ELR (cell line): ENCODE measurements at regions not wholly inside any gene's neighbourhood (a gene's known extent, or its start where the extent isn't known, plus 50 kb on each side); places are given as distances from the start of the nearest gene placed in this dataset.
A peak's percentile ranks its signal among the peaks of the same experiment; 100 is the strongest.

ENCODE experiments used
- DNase-seq: peaks from one replicate; pipeline ENCODE4 v3.0.0-alpha.2; 2015; ENCODE audit warnings: low read depth

DNA sequence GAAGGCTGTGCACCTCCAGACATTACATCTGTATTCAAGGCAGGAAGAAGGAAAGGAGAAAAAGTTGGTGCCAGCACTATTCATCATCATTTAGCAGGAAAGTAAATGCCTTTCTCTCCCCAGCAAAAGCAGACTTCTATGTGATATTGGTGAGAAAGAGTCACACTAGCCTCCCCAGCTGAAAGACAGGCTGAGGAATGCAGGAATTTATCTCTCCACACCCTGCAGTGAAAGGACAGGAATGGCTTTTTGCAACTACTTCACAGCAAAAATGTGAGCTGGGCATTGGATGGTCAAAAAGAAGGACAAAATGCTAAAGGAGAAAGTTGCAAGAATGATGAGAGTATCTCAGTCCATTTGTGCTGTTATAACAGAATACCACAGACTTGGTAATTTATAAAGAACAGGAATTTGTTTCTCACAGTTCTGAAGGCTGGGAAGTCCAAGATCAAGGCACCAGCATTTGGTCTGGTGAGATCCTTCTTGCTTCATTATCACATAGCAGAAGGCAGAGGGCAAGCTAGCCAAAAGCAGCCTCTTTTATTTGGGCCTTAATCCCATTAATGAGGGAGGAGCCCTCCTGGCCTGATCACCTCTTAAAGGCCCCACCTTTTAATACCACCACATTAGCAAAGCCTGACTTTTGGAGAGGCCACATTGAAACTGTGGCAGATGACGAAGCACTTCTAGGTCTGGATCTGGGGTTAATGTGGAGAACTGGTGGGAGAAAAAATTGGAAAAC lies 388.1 kb upstream of the SLC14A2 start:
- DNase-seq: no peak

DNA sequence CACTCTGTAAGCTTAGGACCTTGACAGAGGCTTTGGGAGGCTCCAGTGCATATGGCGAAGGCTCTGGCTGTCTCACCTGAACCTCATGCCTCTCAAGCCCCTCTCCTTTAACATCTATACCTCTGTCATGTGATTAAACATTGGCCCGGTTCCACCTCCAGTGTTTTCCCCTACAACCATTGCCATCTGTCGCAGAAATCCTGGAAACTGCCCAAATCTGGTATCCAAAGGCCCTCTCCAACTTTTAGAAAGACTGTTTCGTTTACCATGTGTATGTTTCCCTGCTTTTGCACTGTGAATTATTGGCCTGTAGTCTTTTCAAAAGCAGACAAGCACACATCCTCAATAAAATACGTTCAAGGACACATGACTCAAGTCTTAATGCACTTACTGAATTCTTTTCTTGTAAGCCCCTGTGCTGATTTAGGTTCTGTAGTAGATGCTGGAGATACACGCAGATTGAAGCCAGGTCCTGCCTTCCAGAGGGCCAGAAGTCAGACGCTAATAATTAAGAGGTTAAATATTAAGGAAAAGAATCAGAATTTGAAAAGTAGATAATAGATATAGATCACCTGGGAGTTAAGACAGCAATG lies 386.4 kb upstream of the SLC14A2 start:
- DNase-seq: no peak

DNA sequence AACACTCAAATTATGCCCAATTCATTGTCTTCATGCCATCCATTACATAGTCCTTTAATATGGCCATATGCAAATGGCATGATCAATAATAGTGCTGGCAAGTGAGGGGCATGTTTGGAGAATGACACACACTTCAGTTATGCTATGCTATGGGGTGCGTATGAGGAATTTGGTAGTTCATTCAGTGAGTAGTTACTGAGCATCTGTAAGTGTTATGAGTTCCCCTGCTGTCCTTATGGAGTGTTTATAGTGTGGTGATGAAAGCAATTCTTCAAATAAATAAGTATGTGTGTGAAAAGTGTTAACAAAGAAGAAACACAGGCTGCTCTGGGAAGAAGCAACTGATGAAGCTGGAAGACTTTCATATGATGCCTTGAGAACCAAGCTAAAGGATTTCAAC lies 383.7 kb upstream of the SLC14A2 start:
- DNase-seq: no peak

DNA sequence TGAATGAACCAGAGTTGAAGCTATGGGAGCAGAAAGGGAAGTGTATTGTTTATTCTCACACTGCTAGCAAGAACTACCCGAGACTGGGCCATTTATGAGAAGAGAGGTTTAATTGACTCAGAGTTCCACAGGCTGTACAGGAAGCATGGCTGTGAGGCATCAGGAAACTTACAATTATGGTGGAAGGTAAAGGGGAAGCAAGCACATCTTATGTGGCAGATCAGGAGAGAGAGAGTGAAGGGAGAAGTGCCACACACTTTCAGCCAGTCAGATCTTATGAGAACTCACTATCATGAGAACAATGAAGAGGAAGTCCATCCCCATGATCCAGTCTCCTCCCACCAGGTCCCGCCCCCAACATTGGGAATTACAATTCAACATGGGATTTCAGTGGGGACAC lies 383.2 kb upstream of the SLC14A2 start:
- no peak for DNase-seq

DNA sequence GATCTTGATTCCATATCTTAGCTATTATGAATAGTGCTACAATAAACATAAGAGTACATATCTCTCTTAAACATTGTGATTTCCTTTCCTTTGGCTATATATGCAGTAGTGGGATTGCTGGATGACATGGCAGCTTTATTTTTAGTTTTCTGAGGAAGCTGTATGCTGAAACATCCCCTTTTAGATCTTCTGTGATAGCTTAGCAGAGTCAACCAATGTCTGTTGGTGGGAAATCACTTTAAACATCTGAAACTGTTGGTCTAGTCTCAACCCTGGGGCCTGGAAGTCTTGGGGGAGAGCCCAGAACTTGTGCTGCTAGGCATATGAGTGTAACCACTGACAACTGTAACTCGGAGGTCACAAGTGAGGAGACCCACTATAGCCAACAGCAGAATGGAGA lies 378.6 kb upstream of the SLC14A2 start:
- no peak for DNase-seq

DNA sequence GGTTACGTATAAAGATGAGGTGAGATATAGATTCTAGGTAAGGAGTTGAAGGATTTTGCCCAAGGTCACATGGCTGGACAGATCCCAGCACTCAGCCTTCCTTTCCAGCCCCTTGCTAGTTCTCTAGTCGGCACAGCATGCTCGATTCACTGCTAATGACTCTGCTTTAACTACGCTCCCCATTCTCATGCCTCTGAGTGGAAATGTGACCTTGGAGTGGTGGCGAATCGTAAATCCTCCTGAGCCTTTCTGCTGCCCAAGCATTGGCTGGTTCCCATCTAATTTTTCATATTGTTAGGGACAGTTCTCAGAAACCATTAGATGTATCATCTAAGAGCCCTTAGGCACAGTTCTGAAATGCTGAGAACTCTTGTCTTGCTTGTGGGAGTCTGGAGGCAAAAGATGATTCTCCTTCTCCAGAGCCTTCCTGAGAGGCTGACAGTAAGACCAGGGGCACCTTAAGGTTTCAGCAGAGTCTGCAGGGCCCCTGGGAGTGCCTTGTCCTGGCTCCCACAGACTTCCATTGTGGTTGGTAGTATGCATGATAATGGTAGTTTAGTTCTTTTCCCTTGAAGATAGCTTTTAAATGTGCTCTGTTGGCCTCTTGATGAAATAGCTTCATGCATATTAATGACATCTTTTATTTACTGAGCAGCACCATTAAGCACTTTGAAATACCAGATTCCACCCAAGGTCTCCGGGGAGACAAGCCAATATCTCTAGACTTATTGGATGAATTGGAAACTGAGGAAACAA lies 377.8 kb upstream of the SLC14A2 start:
- DNase-seq: no peak

DNA sequence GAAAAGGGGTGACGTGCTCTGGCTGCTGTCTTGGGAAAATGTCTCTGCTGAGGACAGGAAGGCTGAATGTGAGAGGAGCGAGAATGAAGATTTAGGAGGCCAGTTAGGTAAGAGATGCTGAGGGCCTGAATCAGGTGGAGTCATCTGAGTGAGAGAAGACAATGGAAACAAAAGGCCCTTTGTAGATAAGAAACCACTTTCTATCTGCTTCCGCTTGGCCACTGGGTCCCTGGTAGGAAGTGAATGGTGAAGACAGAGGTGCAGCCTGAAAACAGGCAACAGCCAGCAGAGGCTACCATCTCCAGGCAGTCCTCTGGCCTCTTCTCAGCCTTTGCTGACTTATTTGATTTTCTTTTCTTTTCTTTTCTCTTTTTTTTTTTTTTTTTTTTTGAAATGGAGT lies 374.0 kb upstream of the SLC14A2 start:
- DNase-seq: no peak

DNA sequence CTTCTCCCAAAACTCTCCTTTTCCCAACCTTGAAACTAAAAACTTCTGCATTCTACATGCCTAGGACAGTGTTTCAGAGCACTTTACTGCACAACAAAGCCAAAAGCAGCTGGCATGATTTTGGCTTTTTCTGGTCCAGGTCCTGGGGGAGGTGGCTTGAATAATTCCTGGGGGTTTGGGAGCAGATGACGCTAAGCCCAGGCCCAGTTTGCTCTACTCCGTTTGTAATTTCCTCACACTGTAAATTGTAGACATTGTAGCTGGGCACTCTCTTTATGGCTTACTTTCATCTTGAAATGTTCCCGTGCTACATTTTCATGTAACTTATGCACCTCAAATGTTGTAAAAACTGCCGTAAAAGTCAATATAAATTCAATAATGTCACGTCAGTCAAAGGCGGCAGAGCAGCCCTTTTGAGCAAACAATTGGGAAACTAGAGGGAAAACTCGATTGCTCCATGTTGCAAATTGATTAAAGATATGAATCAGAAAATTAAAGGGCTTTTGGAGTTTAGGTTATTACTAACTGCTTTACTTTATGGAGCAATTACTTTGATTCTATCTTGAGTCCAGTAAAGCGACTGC lies 373.2 kb upstream of the SLC14A2 start:
- no peak for DNase-seq

DNA sequence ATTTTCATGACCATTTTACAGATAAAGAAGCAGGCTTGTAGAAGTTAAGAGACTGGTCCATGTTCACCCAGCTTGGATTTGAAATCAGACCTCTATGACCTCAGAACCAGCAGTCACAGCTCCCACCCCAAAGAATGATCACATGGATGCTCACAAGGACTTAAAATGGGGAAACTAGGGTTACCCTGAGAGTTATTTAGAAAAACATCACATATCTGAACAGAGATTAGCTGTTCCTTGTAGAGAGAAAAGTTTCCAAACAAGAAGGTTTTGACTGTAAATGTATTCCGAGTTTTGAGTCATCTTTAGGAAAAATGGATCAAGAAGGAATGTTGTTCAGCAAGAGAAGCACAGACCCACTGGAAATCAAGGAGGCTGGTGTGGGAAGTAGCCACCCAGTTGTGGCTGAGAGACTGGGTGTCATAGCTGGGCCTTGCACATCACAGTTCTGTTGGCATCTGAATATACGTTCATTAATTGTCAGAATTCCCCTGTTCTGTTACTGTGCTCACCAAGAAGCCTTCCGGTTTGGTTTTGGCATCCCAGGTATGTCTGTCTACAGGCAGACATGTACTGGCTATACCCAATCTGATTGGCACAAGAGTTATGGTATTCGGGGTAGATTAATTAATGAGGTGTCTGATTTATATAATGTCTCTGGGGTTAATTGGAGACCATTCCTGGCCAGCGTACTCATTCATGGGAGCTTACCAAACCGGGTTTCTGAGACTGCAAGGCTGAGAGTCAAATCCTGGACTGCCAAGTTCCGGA lies 371.8 kb upstream of the SLC14A2 start:
- no peak for DNase-seq

DNA sequence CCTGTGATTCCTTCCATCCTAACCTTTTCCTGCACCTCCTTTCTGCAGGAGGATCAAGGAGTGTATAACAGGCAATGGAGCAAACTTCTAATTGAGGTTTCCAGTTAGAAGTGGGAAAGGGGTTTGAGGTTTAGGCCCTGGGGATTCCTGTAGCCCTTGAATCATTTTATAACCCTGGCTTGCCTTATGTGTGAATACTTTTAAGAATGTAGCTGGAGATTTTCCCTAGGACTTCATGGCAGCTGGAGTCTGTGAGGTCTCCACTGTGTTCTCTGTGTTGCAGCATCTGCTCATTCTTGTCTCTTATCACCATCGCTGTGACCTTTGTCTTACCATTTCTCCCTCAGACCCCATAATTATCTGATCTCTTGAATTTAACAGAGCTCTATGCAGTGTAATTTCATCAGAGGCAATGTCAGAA lies 370.2 kb upstream of the SLC14A2 start:
- DNase-seq: no peak

DNA sequence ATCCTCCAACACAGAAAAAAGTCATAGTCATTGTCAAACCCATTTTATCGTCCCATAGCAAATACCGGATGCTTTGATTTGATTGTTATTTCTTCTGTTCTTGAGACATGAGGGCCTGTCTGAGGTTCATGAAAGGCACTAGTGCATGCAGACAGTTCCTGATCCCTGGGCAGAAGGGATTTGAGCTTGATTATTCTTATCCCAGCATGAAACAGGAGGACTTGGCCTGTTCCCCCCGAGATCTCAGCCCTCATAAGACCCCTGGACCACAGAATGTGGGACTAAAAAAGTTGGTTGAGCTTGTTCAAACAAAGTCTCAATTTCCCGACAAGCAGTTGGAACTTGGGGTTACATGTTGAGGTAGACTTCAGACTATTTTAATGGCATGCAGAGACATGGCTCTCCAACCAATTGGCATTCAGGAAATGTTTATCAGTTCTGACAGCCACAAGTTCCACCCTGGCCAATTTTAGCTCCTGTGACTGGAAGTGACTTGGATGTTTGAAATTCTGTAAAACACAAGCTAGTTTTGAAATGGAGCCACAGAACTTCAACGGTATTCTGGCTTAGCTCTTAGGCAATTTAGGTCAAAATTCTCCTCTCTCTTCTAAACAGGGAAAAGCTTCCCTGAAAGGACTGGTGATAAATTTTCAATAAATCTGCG lies 366.9 kb upstream of the SLC14A2 start:
- DNase-seq: no peak

DNA sequence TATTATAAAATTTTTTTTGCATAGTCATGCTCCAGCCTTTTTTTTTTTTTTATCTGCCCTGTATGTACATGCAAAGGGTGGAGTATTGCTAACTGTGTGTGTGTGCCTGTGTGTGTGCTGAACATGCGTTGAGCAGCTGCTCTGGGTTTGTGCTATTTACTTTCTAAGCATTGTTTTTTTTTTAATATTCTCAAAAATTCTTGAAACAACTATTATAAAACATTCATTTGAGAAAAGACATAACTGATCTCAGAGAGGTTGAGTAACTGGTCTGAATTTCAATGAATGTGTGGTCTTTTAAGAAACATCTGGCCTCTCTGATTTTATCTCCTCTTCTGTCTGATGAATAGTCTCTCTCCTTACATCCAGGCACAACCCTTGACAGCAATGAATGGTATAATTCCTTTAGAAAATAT lies 366.0 kb upstream of the SLC14A2 start:
- DNase-seq: no peak

DNA sequence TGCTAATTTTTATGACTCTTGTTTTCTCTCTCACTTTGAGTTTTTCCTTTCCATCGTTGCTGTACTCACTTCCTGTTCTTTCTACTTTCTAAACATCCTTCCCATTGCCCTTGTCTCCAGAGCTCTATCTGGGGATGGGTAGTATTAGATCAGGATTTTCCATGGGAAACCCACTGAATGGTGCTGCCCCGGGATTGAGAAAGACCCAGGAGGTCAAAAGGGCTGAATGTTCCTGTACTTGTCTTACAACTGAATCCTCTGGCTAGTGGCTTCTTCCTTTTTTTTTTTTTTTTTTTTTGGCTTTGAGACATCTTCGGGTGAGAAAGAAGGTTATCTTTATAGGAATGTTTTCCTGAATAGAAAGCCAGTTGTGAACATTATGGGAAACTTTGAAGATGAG lies 364.8 kb upstream of the SLC14A2 start:
- no peak for DNase-seq

DNA sequence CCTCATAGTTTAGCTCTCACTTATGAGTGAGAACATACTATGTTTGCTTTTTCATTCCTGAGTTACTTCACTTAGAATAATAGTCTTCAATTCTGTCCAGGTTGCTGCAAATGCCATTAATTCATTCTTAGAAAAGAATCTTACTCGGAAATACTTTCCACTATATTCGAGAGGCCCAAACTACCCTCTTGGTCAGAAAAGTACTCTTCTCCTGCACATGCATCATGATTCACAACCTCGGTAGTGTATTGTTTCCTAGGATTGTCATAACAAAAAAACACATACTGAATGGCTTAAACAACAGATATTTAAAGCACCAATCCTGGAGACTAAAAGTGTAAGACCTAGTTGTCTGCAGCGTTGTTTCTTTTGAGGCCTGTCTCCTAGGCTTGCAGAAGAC lies 364.0 kb upstream of the SLC14A2 start:
- DNase-seq: no peak

DNA sequence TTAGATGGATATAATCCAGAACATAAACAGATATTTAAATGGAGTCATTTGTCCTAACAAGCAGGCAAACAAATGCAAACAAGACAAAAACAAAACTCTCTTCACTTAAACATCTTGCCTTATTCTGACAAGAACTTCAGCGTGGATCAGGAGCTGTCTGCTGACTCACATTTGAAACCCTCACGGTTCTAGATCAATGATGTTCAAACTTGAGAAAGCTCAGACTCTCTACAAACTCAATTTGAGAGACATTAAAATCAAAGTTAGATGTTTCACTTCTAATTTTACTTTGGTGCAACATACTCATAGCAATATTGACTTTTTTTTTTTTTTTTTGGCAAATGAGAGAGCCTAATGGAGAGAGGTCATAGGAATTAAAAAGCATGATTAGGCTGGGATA lies 362.8 kb upstream of the SLC14A2 start:
- no peak for DNase-seq

DNA sequence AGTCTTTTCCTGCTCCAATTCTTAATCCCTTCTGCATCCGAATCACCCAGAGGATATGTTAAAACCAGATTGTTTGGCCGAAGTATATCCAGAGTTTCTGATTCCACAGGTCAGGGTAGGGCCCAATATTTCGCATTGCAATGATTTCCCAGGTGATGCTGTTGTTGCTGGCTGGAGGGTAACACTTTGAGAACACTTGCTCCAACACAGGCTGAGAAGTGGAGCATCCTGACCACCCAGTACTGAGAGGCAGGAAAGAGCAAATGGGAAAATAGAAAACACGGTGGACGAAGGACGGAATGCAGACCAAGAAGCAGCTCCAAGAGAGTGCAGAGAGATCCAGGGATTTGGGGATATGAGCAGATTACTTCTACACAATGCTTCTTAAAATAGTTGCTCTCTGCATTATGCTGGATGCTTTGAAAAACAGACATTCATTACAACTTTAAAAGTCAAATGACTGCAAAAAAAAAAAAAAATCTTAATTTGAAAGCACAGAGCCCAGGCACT lies 362.2 kb upstream of the SLC14A2 start:
- DNase-seq: no peak

DNA sequence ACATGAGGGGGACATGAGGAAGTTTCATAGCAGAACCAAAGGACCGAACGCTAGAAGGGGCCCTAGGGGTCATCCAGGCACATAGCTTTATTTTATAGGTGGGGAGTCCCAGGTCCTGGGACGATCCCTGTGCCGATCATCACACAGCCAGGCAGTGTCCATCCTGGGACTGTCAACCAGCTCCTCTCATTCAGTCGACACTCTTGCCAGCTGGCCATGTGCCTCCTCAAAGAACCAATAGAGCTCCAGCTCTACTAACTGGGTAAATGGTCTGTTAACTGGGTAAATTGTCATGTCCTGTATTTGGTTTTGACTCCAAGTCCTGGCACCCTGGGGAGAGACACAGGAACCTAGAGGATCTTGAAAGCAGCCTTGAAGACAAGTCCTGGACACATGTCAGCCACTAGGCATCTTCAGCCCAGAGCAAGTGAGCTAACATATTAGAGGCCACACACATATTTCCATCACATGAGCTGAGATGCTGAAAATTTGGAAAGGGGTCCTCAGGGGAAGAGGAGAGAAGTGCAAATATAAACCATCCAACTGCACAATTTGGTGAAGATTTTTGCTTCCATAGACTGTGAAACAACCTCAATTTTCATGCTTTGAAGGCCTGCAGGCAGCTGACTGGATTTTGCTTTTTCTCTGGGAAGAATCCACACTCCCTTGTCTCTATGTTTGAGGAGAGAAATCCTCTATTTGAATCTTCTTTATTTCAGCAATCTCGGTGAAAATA lies 361.1 kb upstream of the SLC14A2 start:
- DNase-seq: no peak

DNA sequence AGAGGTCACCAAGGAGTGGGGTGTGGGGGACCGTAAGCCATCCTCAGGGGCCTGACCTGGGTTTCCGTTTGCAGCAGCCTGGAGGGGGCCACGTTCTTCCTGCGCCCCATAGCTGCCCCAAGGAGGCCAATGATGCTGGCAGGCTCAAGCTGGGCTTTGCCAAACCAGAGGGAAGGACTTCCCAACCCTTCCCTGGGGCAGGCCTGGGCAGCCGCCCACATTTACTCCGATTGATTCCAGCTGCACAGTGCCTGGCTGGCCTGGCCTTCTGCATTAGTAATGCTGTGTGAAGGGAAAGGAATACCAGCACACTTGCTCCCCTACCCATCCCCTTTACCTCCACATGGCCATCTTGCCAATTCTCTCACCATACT lies 360.6 kb upstream of the SLC14A2 start:
- DNase-seq: no peak

DNA sequence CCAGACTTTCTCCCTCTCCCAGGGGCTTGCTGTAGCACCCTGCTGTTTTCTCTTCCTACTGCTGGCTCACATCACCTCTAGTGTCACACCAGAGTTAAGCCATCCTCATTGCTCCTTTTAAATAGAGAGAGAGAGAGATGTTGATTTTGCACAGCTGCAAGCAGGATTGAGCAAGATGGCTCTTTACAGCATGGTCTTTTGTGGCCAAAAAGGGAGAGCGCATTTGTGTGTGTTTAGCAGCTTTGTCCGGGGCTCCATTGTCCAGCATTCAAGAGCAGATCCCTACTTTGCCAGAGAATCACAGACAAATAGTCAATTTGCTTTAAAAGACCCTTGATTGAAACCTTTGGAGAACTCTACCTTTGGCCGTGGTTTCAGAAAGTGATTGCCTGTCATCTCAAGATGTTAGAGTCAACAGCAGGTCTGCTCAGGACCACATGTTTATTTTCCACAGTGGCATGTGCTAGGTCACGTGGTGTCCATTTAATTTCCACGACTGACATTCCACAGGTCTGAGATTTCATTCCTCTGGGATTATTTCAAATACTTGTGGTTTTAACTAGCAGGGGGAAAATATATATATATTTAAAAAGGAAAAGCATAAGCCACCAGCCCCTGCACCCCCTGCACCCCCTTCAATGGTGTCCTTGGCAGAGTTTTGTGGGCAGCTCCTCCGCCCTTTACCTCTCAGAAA lies 359.9 kb upstream of the SLC14A2 start:
- peak; percentile 59 for DNase-seq

DNA sequence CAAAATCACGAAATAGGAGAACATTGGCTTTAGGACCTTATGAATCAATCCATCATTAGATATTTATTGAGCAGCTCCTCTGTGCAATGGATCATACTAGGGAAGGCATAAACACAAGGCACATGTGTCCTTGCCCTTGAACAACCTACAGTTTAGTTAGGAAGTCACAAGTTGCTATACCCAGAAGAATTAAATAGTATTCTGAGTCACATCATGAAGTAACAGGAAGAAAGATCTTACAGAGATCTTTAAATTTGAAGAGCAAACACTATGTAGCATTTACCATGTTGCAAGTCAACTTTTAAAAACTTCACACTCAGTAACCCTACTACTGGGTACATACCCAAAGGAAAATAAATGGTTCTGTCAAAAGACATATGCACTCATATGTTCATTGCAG lies 355.2 kb upstream of the SLC14A2 start:
- DNase-seq: no peak
